ENCODE measurements at regions not wholly inside any gene's neighbourhood (a gene's known extent, or its start where the extent isn't known, plus 50 kb on each side); places are given as distances from the start of the nearest gene placed in this dataset.

DNA sequence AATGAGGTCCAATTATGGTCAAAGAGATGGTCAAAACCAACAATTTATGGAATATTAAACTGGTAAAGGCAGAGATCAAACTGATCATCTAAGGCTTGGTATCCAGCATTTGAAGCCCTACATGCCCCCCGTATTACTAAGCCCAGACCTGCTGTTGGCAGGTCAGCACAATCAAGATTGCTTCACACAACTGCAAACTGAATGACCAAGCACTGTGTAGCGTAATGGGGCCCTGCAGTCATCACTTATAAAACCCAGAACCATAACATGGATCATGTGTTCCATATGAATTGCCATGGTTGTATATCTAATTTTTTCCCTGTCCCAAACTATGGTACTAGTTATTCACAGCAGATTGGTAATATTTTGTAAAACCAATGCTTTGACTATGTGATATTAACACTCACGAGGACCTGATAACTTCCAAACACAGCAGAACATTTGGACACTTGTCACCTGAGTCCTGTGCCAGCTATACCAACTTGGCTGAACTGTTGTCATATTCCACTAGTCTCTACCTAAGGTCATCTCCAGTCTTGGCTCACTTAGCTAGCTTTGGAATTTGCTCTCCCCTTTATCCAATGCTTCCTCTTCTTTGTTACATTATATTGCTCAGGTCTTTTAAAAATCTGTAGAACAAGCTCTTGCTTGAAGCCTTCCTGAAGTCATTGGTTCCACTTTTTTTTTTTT is 81.7 kb upstream of the HMHB1 start:
- DNase-seq (ENCODE audit: low read depth) = no peak

DNA sequence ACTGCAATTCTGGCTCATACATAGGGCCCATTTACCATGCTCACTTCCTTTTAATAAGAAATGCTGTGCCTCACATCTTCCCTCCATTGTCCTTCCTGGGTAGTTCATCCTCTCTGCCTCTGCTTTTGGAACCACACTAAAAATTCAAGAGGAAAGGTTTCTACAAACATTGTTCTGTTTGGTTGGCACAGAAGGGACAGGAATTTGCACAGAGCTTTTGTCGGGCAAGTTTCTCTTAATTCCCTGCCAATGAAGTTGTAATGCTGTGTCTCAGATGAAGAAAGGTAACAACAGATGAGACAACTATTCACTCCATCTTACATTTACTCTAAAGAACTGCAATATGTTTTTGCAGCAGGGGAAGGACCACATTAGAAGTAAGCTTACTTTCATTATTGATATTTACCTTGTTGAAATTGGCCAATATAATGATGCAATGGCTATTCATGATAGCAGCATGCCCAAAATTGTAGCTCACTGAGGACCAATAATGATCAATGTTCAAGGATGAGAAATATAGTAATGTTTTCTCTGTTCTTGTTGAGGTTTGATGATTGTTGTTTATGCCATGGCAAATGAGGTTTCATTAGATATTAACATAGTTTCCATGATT is 82.5 kb upstream of the HMHB1 start:
- no peak for DNase-seq (ENCODE audit: low read depth)

DNA sequence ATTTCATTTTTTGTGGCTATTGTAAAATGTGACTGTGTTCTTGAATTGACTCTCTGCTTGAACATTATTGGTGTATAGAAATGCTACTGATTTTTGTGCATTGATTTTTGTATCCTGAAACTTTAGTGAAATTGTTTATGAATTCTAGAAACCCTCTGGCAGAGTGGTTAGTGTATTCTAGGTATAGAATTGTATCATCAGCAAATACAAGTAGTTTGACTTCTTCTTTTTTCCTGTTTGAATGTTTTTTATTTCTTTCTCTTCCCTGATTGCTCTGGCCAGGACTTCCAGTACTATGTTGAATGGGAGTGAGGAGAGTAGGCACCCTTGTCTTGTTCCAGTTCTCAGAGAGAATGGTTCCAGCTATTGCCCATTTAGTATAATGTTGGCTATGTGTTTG is 88.8 kb upstream of the HMHB1 start:
- DNase-seq (ENCODE audit: low read depth) = no peak

DNA sequence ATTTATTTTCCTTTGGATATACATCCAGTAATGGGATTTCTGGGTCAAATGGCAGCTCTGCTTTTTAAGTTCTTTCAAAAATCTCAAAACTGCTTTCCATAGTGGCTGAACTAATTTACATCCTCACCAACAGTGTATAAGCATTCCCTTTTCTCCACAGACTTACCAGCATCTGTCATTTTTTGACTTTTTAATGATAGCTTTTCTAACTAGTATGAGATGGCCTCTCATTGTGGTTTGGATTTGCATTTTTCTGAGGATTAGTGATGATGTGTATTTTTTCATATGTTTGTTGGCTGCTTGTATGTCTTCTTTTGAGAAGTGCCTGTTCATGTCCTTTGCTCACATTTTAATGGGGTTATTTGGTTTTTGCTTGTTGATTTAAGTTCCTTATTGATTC is 90.0 kb upstream of the HMHB1 start:
- DNase-seq (ENCODE audit: low read depth) = no peak

DNA sequence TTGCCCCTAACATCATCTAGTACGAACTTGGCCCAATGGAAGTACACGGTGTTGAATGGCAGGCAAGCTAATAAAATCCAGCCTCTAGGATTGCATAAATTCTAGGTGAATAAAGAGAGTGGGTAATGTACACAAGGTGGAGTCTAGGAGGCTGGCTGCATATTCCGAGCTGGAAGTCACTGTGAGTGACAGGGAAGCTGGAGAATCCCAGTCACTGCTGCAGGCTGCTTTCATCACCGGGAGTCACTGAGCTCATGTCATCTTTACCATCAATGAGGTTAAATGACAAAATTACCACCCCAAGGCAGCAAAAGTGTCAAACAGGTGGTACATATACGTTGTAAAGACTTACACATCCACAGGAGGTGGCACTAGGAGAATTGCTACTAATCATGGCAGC is 91.3 kb upstream of the HMHB1 start:
- no peak for DNase-seq (ENCODE audit: low read depth)

DNA sequence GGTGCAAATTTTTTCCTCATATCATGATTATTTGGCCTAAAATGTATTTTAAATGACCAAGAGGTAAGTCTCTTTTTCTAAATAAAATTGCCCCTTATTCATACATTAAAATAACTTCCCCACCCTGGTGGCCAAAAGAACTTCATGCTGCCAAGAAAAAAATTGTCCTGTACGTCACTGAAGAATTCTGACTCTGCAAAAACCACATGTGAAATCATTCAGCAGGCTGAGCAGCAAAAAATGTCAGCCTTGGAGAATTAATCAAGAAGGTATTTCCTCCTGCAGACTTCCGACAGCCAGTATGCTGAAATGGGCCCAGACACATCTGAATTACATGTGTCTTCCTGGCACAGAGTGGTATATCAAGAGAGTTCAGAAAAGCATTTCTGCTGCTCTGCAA is 94.6 kb upstream of the HMHB1 start:
- DNase-seq (ENCODE audit: low read depth) = peak; percentile 69

DNA sequence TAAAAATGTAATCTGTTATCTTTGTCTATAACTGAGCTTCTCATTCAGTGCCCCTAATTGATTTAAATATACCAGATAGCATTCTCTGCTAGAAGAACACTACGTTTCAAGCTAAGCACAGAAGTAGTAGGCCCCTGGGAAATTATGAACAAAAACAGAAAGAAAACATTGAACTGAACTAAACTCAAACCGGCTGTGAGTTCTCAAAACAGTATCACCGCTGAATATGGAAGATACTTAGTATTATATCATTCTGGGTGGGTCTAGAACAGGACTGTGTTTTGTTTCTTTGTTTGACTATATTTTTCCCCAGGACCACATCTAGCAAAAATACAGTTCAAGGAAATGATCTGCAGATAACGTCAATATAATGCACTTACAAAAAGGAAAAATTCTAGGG is 95.1 kb upstream of the HMHB1 start:
- DNase-seq (ENCODE audit: low read depth) = no peak

DNA sequence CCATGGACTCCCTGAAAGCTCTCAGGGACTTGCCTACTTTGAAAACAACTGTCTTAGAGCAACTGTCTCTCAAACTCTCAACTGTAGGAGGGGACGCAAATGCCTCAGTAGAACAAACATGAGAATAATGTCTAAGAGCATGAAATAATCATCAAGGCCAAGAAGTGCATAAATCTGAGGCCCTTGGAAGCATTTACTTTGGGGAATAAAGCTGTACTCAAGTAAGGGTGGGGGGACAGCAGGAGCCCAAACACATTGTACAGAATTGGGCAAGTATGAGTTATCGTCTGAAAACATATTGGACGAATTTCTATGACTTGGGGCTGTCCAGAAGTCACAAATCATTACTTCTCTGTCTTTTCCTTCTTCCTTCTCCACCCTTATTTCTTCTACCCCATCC is 96.3 kb upstream of the HMHB1 start:
- no peak for DNase-seq (ENCODE audit: low read depth)

DNA sequence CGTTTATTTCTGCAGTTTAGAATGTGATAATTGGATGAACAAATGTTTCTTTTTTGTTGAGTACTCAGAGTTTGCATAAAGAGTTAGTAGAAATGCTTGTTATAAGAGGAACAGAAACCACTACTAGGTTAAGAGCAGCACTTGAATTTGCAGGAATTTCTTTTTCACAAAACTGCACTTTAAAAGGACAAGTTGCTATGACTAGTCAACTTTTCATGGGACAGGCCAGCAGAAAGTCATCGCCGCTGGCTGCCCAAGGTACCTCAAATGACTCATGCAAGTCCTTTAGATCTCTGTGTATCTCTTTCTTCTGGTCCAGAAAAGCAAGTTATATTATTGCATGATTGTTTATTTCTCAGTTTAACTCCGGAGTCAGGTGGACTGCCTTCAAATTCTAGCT is 97.3 kb upstream of the HMHB1 start:
- peak; percentile 59 for DNase-seq (ENCODE audit: low read depth)

DNA sequence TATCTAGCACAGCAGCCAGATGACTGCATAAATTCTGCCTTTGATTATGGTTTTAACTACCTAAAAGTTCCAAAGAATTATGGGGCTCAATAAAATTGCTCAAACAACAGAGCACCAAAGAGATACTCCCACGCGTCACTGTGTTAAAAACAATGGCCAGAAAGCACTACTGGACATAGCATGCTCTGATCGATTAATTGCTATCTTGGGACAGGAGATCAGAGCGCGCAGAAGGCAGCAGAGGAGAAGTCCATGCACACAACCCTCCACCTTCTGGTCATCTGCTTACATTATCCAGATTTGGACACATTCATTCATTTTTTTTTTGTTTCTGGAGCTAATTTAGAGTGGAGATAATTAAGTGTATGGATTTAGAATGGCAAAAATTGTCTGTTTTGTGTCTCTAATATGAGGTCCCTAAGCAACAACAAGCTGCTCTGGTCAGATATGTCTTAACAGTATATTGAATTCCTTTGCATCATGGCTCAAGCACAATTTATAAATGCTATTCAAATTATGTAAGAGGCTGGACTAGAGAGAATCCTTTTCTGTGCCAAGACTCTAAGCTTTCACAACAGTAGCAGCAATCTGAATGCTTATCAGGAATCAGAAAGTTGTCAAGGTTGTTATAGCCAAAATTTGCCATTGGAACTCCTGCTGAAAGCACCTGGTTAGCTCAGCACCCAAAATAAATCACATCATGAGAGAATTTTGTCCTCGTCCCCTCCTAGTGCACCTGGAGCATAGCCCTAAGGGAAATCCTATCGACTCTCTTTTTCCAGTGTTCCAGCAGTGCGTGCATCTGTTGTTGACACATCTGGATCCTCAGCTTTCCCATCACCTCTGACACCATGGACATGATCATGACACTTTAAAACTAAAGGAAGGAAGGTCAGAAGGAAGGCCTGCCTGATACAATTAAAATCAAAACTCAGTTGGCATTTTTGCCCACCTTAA is 98.6 kb upstream of the HMHB1 start:
- DNase-seq (ENCODE audit: low read depth) = no peak

DNA sequence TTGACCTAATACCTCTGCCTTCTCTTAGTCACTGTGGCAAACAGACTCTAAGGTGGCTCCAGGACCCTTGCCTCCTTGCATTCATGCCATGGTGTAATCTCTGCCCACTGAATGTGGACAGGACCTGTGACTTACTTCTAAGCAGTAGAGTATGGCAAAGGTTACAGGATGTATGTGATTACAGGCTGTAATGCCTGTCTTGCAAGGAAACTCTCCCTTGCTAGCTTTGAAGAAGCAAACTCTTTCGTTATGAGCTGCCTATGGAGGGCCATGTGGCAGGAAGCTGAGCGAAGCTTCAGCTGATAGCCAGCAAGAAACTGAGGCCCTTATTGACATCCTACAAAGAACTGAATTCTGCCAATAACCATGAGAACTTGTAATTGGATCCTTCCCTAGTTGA is 103.3 kb upstream of the HMHB1 start:
- no peak for DNase-seq (ENCODE audit: low read depth)

DNA sequence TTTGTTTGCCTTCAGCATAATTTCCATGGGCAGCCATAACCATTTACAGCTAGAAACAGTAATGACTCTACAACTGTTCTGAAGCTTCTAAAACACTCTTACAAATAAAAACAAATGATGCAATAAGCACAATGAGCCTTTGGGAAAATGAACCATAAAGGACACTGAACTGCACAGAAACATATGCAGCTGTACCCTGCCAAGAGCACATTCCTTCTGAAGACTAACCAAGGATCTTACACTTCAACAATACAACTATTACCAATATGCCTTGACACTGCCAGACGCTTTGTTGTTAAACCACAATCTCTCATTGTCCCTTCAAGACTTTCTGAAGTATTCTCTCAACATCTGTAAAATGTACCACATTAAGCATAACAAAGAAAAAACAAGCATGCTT is 104.2 kb upstream of the HMHB1 start:
- no peak for DNase-seq (ENCODE audit: low read depth)

DNA sequence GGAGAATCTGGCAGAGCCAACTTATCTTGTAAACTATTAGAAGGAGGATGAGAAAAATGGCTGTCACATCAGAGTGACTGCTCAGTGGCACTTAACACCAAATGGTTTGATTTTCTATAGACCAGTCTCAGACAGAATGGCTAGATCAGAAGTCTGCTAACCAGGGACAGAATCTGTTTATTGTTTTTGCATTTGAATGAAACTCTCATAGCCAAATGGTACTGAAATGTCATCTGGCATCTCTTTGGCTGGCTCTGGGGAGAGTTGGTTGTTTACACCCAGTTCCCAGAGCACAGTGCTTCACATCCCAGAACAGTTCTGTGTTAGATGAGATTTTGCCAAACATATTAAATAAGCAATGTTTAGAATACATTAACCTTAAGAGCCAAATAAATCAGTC is 106.6 kb upstream of the HMHB1 start:
- no peak for DNase-seq (ENCODE audit: low read depth)

DNA sequence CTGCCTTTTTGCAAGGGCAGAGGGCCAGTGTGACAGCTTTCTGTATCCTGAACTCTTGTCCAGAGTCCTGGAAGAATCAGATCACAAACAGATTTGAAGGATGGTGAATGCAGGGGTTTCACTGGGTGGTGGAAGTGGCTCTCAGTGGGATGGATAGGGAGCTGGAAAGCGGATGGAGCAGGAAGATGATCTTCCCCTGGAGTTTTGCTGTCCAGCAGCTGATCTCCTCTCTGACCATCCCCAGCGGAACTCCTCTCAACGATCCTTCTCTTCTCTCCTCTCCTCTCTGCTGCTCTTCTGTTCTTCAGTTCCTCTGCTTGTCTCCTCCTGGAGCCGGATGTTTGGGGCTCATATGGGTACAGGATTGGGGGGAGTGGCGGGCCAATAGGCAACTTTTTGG is 108.3 kb upstream of the HMHB1 start:
- no peak for DNase-seq (ENCODE audit: low read depth)

DNA sequence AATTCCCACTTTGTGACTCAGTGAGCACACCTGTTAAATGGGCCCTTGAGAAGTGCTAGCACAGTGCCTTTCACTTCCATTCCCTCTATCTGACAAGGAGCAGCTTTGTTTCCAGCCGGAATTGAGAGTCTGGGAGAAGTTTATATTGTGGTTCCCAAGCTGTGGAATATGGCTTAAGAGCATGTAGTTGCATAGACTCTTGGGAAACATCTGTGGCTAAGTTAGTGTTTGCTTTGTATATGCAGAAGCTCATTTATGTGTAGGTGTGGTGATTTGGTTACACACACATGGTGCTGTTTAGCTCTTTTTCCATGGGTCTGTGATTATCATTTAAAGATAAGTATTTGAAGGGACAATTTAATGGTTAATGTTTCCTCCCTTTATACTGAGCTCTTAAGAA is 110.5 kb upstream of the HMHB1 start:
- no peak for DNase-seq (ENCODE audit: low read depth)

DNA sequence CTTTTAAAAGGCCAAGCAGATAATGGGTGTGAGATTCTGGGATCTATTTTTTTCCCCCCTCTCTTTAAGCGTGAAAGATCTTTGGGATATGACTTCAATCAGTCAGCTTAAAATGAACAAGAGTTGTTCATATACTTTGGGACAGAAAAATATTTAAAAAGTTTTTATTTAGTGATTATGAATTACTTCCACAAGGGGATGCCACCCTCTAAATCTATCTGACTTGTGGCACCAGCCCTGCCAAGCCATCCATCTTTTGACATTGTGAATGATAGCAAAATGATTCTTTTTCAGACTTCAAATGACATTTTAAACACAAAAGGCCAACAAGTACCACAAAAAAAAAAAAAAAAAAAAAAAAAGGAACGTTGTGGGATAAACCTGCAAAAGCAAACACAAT is 111.0 kb upstream of the HMHB1 start:
- no peak for DNase-seq (ENCODE audit: low read depth)

DNA sequence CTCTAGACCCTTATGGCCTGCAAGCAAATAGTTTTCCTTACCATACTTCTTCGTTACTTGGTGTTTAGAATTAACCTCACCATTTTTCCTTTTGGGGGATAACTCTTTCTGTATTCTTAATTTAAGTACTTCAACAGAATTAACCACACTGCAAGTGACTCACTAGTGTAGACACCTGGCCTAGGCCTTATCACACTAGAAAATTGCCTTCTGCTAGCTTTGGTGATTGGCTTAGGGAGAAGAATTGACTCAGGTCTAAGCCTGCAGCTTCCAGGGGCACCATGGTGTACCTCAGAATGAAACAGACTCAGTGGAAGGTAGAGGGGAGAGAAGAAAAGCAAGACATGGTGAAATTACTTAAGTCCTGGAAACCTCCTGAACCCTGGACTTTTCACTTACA is 112.8 kb upstream of the HMHB1 start:
- DNase-seq (ENCODE audit: low read depth) = no peak

DNA sequence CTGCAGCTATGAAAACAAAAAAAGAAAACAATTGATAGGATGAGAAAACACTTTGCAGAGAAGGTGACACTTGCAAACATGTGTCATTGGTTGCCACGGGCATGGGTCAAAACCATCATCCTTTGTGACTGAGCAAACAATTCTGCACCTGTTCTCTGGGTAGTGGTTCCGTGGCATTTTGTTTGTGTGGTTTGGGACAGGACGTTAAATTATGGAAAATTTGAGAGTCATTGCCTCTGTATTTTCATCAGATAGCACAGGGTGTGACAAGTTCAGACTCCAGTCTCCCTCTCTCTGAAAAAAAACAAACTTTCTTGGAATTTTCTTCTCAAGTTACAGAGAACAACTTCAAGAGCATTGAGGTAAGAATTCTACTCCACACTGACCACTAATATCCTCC is 113.4 kb upstream of the HMHB1 start:
- no peak for DNase-seq (ENCODE audit: low read depth)

DNA sequence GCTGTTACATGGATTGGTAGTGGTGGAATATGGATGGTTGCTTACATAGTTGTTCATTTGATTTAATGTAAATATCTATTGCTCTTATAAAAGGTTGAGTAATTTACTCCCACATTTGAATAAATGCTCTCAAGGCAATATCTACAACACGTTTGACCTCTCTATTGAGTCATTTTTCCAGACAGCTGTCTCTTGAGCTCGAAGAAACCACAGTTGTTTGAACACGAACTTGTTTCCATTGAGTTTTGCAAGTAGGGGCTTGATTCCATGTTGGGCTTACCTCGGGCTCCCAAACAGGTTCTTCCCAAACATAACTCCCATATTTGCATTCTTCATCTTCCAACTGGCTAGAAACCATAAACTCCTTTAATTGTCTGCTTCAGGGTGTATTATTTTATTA is 115.0 kb upstream of the HMHB1 start:
- no peak for DNase-seq (ENCODE audit: low read depth)

DNA sequence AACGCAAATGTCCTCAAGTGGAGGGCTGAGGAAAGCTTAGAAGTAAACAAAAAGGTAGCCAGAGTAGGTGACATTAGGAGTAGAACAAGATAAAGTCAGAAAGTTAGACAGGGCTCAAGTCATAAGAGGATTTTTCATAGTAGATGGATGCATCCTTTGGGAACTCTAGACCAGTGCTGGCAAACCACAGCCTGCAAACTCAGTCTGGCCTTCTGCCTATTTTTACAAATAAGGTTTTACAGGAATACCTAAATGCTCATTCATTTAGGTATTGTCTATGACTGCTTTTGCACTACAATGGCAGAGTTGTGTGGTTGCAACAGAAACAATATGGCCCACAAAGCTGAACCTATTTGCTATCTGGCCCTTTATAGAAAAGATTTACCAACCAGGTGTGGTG is 116.0 kb upstream of the HMHB1 start:
- DNase-seq (ENCODE audit: low read depth) = no peak

DNA sequence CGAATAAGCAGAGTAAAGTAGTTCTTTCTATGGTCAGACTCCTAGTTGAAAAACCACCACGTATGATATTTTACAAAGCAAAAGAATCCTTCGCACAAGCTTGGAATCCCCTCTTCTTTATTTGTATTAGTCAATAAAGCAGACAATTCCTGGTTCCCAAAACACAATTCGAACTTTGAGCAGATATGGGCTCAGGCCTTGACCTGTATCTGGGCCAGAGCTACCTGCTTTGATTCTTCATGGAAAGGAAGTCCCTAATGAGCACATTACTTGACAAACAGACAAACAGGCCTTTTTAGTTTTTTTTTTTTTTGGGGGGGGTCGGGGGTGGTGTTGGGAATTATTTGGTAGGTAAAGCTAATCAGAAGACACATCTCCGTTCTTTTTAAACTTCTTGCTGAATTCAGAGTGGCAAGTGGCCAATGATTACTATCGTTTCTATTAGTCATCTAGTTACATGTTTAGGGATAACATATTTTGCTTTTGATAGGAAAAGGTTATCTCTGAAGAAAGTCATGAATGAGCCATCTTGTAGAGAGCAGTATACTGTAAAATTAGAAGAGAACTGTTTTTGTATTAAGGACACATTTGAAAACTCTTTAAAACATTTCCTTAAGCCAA is 116.6 kb upstream of the HMHB1 start:
- no peak for DNase-seq (ENCODE audit: low read depth)

DNA sequence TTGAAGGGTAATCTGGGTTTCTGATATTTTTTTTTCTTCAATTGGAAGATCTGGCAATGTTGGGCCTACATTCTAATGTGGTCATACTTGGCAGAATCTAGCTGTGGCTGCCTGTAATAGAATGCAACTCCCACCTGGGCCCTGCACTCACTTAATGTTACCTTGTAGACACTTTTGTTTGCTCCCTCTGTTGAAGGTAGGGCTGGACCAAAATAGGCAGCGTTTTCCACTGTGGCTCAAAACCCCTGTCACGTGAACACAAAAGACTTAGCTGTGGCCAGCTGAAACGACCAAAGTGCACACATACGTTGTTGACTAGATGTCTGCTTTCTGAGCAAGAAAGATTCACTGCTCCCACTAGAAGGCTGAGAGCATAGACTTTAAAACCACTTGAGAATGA is 117.6 kb upstream of the HMHB1 start:
- DNase-seq (ENCODE audit: low read depth) = no peak
